Bone marrow (tissue), 2 donors: ENCODE measurements at regions not wholly inside any gene's neighbourhood (a gene's known extent, or its start where the extent isn't known, plus 50 kb on each side); places are given as distances from the start of the nearest gene placed in this dataset.
"Not testable (repeated sequence)": the region's sequence is repeated elsewhere in the genome, so short reads cannot be mapped to it uniquely, and the experiment has no call there.

Experiments used
- DNase-seq, 2 donors: peaks; one replicate each; lab custom pipeline; 2025; lab: John Stamatoyannopoulos, UW

DNA sequence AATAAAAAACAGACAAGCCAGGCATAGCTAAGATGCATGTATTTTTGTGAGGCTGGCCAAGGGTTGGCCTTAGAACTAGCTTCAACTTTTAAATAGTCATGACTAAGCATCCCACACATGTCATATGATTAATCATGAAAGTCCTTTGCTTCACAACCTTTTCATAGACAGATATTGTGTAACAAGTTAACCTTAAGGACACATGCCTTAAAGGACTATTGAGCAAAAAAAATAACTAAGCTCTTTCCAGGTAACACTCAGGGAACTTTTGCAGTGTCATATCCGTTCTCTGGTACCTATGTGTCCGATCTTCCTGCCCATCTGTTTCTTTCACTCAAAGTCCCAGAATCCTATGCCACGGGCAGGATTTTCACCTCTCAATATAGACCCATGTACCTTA is 498.4 kb downstream of the STK39 start:
- no peak for DNase-seq

DNA sequence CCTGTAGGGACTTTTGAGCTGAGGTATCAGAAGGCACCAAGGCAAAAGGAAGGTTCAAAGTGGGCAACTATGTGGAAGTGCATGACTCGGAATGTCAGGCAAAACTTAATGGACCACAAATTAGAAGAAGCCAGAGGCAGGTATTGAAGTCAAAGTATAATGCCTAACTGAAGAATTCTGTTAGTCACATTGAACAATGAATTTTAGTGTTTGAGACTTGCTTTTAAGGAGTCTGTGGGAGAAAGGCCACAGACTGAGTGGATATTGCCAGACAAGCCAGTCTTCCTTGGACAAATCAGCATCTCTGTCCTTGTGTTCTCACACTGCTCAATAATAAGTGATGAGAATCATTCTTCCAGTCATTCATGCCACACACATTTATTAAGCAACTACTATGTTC is 498.9 kb downstream of the STK39 start:
- DNase-seq, result no peak

DNA sequence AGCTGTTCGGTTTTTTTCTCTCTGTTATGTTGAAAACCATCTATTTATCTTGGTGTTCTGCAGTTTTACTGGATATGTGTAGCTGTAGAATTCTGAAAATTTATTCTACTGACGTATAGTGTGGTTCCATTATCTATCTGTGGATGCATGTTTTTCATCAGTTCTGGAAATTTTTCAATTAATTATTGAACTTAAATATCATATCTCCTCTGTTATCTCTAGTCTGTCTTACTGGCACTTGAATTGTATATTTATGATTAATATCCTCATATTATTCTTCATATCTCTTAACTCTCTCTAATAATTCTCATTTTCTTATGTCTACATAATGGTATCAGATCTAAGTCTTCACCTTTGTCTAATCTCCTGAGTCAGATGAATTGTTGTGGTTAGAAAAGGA is 501.7 kb downstream of the STK39 start:
- no peak for DNase-seq

DNA sequence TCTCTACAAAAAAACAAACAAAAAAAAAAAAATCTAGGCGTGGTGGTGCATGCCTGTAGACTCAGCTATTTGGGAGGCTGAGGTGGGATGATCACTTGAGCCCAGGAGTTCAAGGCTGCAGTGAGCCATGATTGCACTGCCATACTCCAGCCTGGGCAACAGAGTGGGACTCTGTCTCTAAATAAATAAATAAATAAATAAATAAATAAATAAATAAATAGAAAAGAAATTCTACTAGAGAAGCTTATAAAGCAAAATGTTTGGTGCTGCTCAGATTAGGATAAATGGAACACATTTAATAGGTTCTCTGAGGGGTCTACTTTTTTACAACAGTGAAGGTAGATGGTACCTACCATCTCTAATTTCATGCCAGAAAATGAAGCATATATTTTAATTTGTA is 507.5 kb downstream of the STK39 start:
- DNase-seq, result not testable (repeated sequence)

DNA sequence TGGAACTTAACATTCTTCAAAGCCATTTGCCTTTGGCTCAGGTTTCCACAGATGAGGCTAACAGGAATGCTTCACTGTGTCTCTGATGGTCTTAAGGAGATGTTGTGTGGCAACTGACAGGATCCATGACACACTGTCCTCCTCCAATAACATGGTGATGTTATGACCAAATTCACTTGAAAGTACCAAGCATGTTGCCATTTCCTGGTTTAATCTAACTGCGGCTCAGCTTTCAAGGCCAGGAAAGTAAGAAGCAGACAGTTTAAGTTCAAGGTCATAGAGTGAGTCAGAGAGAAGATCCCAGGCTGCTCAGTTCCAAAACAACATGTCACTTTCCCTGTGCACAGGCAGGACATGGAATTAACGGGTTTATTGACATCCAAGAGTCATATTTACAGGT is 513.6 kb downstream of the STK39 start:
- DNase-seq, result no peak

DNA sequence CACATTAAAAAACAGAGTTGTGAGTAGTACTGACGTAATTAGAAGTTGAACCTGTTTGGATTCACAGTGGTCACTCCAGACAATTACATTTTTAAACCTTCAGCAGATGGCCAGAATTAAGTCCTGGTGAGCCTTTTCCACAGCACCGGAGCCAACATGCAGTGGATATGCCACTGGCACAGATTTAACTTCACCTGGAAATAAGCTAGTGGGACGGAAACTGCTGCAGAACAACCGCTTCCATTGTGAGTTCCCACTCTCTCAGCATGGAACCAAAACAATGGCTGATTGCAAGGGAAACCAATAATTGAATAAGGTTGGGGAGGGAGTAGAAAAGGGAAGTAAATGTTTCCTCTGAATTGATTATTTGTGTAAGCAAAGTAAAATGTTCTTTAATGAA is 515.1 kb downstream of the STK39 start:
- no peak for DNase-seq

DNA sequence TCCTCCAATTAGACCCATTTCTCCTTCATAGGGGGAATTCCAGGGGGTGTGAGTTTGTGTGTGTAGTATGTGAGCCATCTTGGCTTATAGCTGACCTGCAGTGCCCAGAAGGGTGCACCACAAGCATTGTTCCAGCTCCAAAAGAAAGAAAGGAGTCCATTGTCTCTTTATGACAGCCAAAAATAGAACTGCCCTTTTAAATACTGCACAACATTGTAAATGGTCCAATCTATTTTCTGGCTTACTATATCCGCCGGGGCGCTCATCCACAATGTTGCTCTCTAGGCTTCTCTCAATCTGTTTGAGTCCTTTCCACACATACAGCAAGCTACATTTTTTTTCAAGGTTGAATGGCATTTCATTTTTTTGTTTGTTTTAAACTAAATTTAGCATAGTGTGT is 517.5 kb downstream of the STK39 start:
- no peak for DNase-seq

DNA sequence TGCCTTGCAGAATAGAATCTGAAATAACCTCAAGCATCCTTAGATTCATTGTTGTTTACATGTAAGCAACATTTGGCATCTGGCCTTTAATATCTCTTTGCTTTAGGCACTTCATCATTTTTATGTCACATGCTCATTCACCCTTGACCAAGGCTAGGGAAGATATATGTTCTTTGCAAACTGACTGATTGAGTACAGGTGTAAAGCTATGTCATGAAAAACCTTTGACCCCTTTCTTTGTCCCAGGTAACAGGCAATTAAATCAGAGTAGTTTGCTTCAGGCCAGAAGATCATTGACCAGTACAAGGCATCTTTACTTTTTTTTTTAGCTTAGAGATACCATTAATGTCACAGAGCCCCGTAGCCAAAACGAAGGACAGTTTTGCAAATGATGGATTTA is 520.6 kb downstream of the STK39 start:
- DNase-seq, result no peak

DNA sequence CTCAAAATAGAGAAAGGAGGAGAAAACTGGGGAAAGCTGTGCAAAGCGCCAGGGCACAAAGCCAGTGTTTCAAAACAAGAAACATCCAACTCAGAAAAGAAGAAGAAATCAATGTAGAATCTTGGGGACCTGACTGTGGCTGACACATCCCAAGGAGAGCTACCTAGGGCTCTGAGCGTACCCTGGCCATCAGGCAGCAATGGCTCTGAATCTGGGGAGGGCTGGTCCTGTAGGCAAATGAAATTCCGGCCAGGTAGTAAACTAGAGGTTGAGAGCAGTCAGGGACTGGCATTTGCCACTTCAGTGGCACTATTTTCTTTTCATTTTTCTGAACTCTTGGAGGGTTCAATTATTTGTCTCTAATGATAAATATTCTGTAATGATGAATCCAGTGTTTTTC is 525.8 kb downstream of the STK39 start:
- DNase-seq, result no peak

DNA sequence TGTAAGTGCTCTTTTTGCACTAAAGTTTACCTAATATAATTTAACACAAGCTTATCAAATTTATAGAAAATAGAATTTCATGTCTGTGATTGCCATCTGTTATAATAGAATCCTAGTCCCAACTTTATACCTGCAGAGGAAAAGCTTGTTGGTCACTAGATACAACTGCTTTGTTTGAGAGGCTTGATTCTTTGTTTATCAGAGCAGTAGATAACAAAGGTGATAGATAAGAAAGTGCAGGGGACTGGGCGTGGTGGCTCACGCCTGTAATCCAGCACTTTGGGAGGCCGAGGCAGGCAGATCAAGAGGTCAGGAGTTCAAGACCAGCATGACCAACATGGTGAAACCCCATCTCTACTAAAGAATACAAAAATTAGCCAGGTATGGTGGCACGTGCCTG is 528.0 kb downstream of the STK39 start:
- no peak for DNase-seq

DNA sequence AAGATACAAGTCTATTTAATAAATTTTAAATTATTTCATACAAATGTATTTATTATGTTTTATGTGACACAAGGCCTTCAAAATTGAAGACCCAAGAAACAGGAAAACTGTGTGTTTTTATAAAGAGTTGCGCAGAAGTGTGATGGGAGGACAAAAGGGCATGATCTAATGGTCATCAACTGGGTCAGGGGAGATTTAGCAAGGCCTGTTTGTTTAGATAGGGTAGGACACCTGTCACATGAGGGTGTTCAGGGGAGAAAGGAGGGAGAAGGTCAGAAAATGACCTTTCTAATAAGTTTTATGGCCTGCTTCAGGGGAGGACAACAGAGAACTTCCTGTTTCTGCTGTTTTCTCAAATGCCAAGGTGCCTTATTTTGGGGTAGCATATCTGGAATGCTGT is 528.8 kb downstream of the STK39 start:
- no peak for DNase-seq

DNA sequence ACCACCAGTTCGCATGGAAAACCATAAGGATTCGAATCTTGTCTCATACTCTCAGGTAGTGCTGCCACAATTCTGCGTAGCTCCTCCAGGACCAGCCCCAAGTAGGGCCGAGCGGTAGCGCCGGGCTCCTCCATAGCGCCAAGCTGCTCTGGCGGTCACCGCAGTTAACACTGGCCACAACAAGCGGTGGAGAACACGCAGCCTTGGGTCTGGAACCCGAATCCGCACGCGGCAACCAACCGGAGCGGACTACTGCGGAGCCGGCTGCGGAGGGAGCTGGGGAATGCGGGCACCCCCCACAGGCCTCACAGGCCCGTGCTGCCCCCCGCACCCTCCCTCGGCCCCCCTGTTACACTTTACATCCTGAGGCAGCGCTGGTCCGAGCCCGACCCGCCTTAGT is 531.5 kb downstream of the STK39 start:
- no peak for DNase-seq

DNA sequence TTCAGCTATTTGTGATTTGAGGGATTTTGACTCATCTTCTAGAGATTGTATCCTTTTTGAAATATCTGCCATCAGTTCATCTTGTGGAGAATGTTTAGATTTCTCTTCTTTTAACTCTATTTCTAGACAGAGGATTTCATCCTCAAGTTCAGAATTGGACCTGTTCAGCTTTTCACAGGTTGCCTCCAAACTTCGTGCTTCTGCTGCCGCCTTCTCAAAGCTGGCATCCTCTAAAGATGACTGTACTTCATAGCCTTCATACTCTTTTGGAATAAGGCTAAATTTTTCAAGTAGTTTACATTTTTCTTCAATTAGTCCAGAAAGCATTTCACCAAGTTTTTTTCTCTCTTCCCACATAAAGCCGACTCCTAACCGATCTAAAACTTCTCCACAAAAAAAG is 531.9 kb downstream of the STK39 start:
- not testable (repeated sequence) for DNase-seq

DNA sequence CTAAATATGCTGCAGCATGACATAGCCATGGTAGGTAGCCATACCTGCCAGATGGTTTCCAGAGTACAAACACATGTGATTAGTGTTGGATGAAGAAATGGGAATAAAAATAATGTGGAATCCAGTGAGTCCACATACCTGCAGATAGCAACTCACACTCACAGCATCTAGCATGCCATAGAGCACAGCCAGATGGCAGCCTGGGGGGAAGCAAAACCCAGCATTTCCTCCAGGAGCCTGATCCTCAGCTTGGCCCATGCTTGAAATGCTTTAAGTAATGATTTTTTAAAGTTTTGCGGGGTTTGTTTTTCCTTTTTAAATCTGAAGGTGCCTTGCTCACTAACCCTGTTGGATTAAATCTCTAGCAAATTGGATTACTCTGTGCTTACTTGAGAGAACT is 535.1 kb downstream of the STK39 start:
- DNase-seq, result no peak

DNA sequence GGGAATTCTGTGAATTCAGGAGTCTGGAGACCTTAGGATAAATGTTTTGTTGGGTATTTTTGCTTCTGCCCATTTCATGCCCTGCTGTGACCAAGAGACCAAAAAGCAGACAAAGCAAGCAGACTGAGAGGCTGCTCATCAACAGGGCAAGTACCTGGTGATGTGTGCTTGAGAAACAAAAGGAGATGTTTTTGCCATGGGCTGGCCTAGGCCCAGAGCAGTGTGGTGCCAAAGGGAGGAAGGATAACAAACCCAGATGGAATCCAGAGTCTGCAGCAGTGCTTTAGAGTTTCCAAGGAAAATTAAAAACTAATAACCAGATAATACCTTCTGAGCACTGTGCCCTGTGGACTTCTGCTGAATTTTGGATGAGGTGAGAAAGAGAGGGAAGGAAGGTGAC is 538.4 kb downstream of the STK39 start:
- no peak for DNase-seq

DNA sequence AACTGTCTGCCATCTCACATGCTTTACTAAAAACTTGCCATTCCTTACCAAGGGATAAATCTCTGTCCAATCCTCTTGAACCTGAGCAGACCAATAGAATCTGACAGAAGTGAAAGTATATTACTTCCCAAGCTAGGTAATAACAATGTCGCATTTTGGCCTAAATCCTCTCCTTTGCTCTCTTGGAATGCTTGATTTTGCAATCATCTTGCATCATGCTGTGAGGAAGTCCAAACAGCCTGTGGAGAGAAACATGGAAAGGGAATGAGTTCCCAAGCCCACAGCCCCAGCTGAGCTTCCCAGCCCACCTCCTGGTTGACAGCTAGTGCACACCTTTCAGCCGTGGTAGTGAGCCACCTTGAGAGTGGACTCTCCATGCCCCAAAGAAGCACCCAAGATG is 540.6 kb downstream of the STK39 start:
- DNase-seq, result no peak

DNA sequence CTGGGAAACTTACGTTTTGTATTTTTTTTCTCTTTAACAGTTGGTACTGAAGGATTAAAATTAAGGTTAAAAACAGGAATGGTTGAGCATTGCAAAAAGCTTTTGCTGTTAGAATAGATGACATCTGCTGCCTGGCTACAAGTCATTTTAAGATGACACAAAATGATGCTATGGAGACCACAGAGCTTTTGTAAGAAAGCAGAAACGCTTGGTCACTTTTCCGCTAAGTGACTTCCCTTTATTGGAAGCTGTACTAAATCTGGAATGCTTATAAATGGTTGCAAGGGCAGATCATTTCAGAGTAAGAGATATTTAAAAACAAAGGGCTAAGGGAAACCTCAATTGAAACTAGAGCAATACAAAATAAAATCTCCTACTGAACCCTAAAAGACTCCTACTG is 544.0 kb downstream of the STK39 start:
- no peak for DNase-seq

DNA sequence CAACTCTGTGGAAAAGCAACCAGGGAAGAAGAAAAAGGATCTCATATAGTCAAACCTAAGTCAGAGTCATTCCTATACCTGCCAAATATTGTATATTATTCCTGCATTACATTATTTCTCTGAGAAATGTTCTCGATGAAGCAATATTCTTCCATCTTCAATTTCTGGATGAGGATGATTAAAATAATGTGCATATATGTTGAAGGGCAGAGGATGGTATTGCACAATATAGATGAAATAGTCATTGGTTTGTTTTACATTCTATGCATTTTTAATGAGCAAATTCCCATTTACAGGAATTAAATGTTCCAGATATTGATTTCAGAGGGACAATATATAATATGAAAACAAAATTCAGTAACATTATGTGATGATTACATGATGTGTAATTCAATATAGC is 545.2 kb downstream of the STK39 start:
- no peak for DNase-seq

DNA sequence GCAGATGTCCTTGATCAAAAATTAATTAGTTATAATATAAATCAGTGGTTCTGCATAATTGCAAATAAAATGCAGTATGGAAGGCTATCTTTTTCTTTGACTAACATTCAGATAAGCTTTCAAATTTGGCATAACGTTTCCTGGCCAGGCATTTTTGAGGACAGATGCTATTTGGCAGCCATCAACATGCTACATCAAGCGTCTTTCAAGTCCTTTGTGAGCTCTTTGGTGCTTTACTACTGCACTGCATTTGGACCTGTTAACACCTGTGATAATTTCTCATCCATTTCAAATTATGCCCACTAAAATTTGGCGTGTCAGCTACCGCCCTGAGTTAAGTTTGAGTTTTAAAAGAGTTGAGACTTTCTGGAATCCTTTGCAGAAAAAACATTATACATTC is 545.7 kb downstream of the STK39 start:
- no peak for DNase-seq

DNA sequence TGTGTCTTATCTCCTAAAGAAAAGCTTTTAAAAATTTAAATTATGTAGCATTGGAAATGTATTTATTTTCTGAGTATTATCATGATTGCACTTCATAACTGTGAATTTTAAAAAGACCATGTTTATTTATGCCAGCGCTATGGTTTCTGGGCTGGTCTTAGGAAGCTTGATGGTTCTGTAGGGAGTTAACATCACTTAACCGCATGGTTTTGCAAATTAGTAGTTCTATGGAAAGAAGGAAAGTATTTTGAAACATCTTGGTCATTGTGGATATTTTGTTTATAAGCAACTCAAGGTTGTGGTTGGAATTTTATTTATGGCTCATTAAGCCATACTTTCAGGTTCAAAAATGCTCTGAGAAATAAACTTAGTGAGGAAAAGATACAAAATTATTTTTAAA is 549.4 kb downstream of the STK39 start:
- no peak for DNase-seq

DNA sequence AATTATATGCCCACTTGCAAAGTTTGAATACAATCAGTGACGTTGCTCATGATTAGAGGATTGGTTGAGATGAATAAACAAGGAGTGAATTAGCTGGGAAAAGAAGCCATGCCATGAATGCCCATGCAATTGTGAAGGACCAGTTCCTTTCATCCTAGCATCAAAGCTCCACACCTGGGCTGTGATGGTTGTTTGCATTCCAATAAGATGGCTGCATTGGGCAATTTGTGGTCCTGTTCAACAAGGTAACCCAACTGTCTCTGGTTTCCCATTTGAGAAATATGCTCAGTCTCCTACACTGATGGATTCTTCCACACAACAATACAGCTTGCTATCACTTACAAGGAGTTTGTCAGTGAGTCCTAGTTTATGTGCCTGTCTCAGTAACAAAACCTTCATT is 550.2 kb downstream of the STK39 start:
- DNase-seq, result no peak

DNA sequence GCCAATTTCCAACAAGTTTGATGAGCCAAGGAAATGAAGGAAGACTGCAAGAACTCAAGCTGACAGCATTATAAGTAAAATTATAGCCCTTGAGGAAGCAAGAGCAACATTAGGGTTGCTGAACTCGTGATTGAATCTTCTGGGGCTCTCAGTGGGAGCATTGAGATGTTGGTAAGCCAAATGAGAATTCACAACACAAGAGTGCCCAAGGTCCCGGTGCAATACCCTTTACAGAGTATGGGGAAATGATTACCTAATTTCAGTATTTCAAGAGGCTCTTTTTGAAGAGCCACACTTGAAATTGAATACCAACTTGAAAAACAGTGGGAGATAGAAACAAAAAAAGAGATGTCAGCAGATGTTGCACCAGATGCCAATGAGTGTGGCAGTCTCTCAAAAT is 554.5 kb downstream of the STK39 start:
- DNase-seq, result no peak

DNA sequence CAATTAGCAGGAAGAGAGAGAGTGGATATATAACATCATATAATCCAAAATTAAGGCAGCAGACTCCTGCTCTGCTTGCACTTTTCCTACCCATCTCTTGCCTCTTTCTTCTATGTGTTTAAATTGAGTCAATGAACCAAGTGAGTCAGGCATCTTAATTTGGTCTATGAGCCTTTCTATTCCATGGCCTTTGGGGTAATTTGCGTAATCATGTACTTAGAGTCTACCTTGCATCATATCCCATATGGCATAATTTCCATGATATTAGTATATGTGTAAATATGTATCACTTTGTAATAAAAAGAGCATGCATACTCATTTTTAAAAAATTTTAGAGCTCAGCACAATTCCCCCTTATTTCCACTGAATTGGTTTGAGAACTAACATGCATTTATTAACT is 555.2 kb downstream of the STK39 start:
- no peak for DNase-seq

DNA sequence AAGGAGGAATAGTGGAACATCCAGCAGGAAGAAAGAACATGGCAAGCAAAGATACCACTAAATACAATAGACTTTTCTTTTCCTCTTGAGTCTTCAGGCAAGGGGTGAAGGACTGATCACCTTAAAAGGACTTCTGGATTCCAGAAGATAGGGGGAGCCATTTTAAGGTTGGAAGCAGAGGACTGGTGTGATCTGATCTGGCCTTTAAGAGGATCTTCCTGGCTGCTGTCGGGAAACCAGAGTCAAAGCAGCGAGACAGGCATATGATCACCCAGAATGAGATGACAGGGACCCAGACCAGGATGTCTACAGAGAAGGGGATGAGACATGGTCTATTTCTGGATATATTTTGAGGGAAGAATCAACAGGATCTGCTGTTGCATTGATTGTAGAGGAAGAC is 558.0 kb downstream of the STK39 start:
- no peak for DNase-seq

DNA sequence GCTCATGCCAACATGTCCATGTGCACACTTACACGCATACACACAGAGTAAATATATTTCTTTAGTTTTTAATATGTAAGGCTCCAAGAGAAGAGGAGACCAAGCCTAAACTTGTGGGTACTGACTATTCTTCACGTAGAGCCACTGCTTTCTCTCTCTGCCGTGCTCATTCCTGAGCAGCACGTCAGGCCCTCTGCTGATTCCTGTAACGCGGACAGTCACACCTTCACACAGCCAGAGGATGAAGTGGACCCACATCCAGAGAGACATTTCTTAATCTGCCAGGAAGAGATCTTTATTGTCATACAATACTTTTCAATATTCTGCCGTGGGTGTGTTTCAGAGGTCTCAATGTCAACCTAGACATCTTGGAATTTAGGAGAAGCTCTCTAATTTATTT is 560.7 kb downstream of the STK39 start:
- DNase-seq, result no peak
